Spleen (tissue), 11 donors: ENCODE measurements at regions not wholly inside any gene's neighbourhood (a gene's known extent, or its start where the extent isn't known, plus 50 kb on each side); places are given as distances from the start of the nearest gene placed in this dataset.

Experiments used
- DNase-seq: peaks from one replicate; pipeline ENCODE4 v3.0.0-alpha.2; 2020
- H3K27ac ChIP-seq, 8 donors: fragments of 200-600 bp; sonication (generic) in 7 of 8; 1 replicate in 4 of 8; 2 replicates in 4 of 8; pipeline versions ENCODE4 v1.5.0 to v1.8.0; 2016 to 2021; ENCODE audit warnings: inconsistent platforms in 4 of 8, mild to moderate bottlenecking in 4 of 8, moderate library complexity in 1 of 8
- H3K27me3 ChIP-seq, 7 donors: fragments of 200-600 bp; sonication (generic) in 6 of 7; replicated peaks in 1 of 7; 1 replicate in 4 of 7; 2 replicates in 3 of 7; pipeline versions ENCODE4 v1.5.0 to v1.8.0; 2016 to 2021; ENCODE audit warnings: inconsistent platforms in 3 of 7, mild to moderate bottlenecking in 1 of 7
- H3K36me3 ChIP-seq, 6 donors: fragments of 200-600 bp; sonication (generic) in 5 of 6; 1 replicate in 4 of 6; 2 replicates in 2 of 6; pipeline versions ENCODE4 v1.5.0 to v1.8.0; 2016 to 2021; ENCODE audit warnings: inconsistent platforms in 2 of 6
- H3K4me1 ChIP-seq, 6 donors: fragments of 200-600 bp; sonication (generic) in 5 of 6; 1 replicate in 3 of 6; 2 replicates in 3 of 6; pipeline versions ENCODE4 v1.5.0 to v1.8.0; 2016 to 2021; ENCODE audit warnings: inconsistent platforms in 3 of 6
- H3K4me3 ChIP-seq, 8 donors: fragments of 200-600 bp; sonication (generic) in 7 of 8; 1 replicate in 4 of 8; 2 replicates in 4 of 8; pipeline versions ENCODE4 v1.5.0 to v1.8.0; 2016 to 2021; ENCODE audit warnings: inconsistent platforms in 4 of 8, mild to moderate bottlenecking in 4 of 8, moderate library complexity in 2 of 8
- H3K9me3 ChIP-seq, 8 donors: fragments of 200-600 bp; sonication (generic) in 7 of 8; 1 replicate in 4 of 8; 2 replicates in 4 of 8; pipeline versions ENCODE4 v1.5.0 to v1.8.0; 2016 to 2021; ENCODE audit warnings: inconsistent platforms in 4 of 8
- POLR2A ChIP-seq, 3 donors: fragments of 450-650 bp; IDR thresholded peaks; one replicate each; pipeline ENCODE4 v1.5.1; 2017; ENCODE audit warnings: antibody characterized with exemption in 3 of 3, mild to moderate bottlenecking in 1 of 3
- POLR2AphosphoS5 ChIP-seq, 3 donors: sonication (generic); formaldehyde crosslinking; IDR thresholded peaks; one replicate each; pipeline ENCODE4 v1.5.1; 2017; ENCODE audit warnings: antibody characterized with exemption in 3 of 3
- WGBS, 5 donors: extraction: QIAGEN DNeasy Blood & Tissue Kit in 3 of 5; methylation state at CpG; one replicate each; pipeline versions ENCODE4 v1.1.5 to v1.1.7; 2013 to 2018; 5-methylcytosine and 5-hydroxymethylcytosine counted together
- intact Hi-C: fragments of 100-400 bp; cut with DNase I; formaldehyde crosslinking; loops from one replicate; pipeline ENCODE4 v1.15.0; 2023; ENCODE audit warnings: low total_unique reads
- TF ChIP-seq, protein P1 (sequence below), 11 experiments: fragments of 200-600 bp in 7 of 11; fragments of 450-650 bp in 4 of 11; sonication (generic) in 4 of 11; IDR thresholded peaks in 8 of 11; conservative IDR thresholded peaks in 3 of 11; 1 replicate in 7 of 11; 2 replicates in 4 of 11; pipeline versions ENCODE4 v1.4.0 to v1.8.0; 2016 to 2021; ENCODE audit warnings: antibody characterized with exemption in 11 of 11, inconsistent platforms in 4 of 11, mild to moderate bottlenecking in 1 of 11
- donor health status: healthy with polysubstance abuse.
- donor health status: DM: no; HTN: no; CAD: no; lungs with moderate emphysema.
- donor health status: DM: no; HTN: no; CAD: no.
- donor health status: Bipolar disorder and iron deficiency.
- donor health status: healthy.
- donor health status: DM: no; HTN: no; CAD: no.
- donor health status: DM: yes; HTN: yes; CAD: no.

DNA sequence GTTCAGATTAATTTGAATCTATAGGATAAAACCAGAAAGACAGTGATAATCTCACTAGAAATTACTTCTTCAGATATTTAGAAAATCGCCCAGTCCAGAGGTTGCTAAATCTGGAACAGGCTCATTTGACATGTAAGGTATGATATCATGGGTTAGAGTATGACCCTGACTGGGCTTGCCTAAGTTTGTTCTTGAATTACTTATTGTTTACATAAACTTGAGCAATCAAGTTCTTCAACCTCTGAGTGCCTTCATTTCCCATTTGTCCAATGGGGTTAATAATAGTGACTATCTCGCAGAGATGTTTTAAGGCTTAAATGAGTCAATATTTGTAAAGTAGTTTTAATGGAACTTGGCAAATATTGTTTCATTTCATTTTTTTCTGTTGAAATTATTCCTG, 1947.6 kb upstream of the IGFBP7 start:
- Histone ChIP-seq H3K27me3 (no peaks in the 10 kb centered on the region), H3K4me1 (no peaks in the 10 kb centered on the region), H3K4me3 (no peak overlapping the region), H3K9me3 (peaks cover 0 to 14% (median 2%) of the 10 kb centered on the region in 8 donors), H3K36me3 (no peaks in the 10 kb centered on the region), H3K27ac (no peak overlapping the region)
- intact Hi-C loops, result no loop called here
- TF ChIP-seq, protein P1, sequence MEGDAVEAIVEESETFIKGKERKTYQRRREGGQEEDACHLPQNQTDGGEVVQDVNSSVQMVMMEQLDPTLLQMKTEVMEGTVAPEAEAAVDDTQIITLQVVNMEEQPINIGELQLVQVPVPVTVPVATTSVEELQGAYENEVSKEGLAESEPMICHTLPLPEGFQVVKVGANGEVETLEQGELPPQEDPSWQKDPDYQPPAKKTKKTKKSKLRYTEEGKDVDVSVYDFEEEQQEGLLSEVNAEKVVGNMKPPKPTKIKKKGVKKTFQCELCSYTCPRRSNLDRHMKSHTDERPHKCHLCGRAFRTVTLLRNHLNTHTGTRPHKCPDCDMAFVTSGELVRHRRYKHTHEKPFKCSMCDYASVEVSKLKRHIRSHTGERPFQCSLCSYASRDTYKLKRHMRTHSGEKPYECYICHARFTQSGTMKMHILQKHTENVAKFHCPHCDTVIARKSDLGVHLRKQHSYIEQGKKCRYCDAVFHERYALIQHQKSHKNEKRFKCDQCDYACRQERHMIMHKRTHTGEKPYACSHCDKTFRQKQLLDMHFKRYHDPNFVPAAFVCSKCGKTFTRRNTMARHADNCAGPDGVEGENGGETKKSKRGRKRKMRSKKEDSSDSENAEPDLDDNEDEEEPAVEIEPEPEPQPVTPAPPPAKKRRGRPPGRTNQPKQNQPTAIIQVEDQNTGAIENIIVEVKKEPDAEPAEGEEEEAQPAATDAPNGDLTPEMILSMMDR (IDR thresholded peaks at IDR 0.05 in 8 of 11, conservative IDR thresholded peaks at IDR 0.05 in 3 of 11), result no peak
- TF ChIP-seq POLR2AphosphoS5 (IDR thresholded peaks at IDR 0.05), result no peak
- TF ChIP-seq POLR2A (IDR thresholded peaks at IDR 0.05), result no peak
- no peak for DNase-seq
- WGBS, 5 donors, result 84 to 92% (median 87%) methylated on average over 2 of the region's 2 CpGs

DNA sequence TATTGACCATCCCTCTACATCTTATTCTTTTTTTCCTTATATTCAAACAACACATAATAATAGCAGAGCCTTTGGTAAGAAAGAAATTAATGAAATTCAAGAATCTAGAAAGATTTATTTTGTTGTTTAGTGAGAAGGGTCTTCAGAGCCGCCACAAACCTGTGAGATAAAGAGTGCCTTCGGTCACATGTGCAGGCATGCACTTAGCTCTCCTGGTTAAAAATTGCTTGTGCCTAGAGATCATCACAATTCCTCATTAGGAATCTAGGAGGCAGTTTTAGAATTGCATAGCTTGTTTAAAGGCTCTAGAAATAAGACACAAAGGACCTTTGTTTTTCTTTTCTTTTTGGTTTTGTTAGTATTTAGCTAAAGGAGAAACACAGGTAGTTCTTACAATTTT, 1948.4 kb upstream of the IGFBP7 start:
- TF ChIP-seq POLR2A (IDR thresholded peaks at IDR 0.05) (no peak), POLR2AphosphoS5 (IDR thresholded peaks at IDR 0.05) (no peak)
- TF ChIP-seq, protein P1 (IDR thresholded peaks at IDR 0.05 in 8 of 11, conservative IDR thresholded peaks at IDR 0.05 in 3 of 11), result no peak
- H3K27me3 ChIP-seq, result no peaks in the 10 kb centered on the region
- H3K4me3 ChIP-seq, result no peak overlapping the region
- no peak overlapping the region for H3K27ac ChIP-seq
- H3K9me3 ChIP-seq, result peaks cover 0 to 15% (median 2%) of the 10 kb centered on the region in 8 donors
- no peaks in the 10 kb centered on the region for H3K36me3 ChIP-seq
- no peaks in the 10 kb centered on the region for H3K4me1 ChIP-seq
- no peak for DNase-seq
- WGBS, 5 donors, result 30 to 37% (median 34%) methylated on average over 2 of the region's 2 CpGs
- intact Hi-C loops, result no loop called here

DNA sequence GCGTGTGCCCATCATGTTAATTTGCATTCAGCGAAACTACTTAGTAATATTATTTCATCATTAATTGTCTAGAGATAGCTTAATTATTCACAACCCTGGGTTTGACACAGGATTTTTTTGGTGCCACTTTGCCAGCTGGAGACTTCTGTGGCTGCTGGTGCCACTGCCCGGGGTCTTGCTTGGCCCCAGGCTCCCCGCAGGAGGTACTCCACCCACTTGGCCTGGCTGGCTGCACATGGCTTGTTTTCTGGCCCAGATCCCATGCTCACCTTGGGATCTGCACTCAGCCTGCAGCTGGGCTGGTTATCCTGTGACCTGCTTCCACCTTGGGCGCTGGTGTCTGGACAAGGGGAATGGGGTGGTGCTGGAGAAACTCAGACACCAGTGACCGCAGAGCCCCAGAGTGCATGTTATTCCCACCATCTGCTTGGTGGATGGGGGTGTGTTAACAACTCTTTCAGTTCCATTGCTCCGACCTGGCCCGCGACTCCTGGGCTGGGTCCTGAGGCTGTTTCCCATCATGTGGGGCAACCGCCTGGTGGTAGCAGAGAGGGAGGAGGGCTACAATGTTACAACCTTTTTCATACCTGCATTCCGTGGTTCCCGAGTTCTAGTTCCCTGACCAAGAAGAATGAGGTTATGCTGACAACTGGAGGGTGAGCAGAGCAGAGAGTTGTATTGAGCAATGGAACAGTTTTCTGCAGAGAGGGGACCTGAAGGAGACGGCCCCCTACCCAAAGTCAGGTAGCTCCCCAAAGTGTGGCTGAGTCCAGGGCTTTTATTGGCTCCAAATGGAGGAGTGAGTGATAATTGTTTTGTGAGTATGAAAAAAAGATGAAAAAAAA, 1950.0 kb upstream of the IGFBP7 start:
- Histone ChIP-seq H3K27me3 (no peaks in the 10 kb centered on the region), H3K4me1 (no peaks in the 10 kb centered on the region), H3K9me3 (peaks cover 0 to 17% (median 2%) of the 10 kb centered on the region in 8 donors), H3K4me3 (no peak overlapping the region), H3K36me3 (no peaks in the 10 kb centered on the region), H3K27ac (no peak overlapping the region)
- TF ChIP-seq, protein P1 (IDR thresholded peaks at IDR 0.05 in 8 of 11, conservative IDR thresholded peaks at IDR 0.05 in 3 of 11), result no peak
- TF ChIP-seq POLR2A (IDR thresholded peaks at IDR 0.05), result no peak
- no peak for TF ChIP-seq POLR2AphosphoS5 (IDR thresholded peaks at IDR 0.05)
- intact Hi-C loops, result no loop called here
- DNase-seq, result peak; percentile 46
- WGBS, 5 donors, result 80 to 91% (median 84%) methylated on average over 13 of the region's 13 CpGs

DNA sequence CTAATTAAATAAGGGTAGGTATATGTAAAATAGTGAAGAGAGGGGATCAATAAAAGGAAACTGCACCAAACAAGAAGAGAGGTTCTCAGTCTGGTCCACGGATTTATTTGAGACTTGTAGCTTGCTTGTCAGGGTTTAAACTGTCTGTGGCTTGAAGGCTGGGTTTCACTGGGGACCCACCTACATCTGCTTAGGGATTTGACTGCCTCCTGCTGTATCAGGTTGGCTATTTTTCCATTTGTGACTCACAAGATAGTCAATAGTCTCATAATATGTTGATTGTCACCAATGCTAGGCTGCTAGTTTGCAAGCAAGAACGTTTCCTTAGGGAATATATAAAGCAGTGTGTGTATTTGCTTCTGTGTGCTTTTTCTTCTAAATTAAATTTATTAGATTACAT, 1950.7 kb upstream of the IGFBP7 start:
- no peak for DNase-seq
- WGBS, 5 donors, result 57 to 64% (median 59%) methylated on average over 2 of the region's 2 CpGs
- Histone ChIP-seq H3K36me3 (no peaks in the 10 kb centered on the region), H3K4me1 (no peaks in the 10 kb centered on the region), H3K9me3 (peaks cover 0 to 17% (median 2%) of the 10 kb centered on the region in 8 donors), H3K27ac (no peak overlapping the region), H3K4me3 (no peak overlapping the region), H3K27me3 (no peaks in the 10 kb centered on the region)
- no peak for TF ChIP-seq POLR2AphosphoS5 (IDR thresholded peaks at IDR 0.05)
- intact Hi-C loops, result no loop called here
